Activated naive CD8-positive, alpha-beta T cell (primary cell): ENCODE measurements at regions not wholly inside any gene's neighbourhood (a gene's known extent, or its start where the extent isn't known, plus 50 kb on each side); places are given as distances from the start of the nearest gene placed in this dataset.
"Not testable (repeated sequence)": the region's sequence is repeated elsewhere in the genome, so short reads cannot be mapped to it uniquely, and the experiment has no call there.

Source experiments
- H3K27ac Mint-ChIP-seq: one replicate; pipeline ENCODE4 v1.8.0; 2021; ENCODE audit warnings: mixed read lengths
- H3K27me3 Mint-ChIP-seq: one replicate; pipeline ENCODE4 v1.8.0; 2021; ENCODE audit warnings: mixed read lengths
- H3K36me3 Mint-ChIP-seq: one replicate; pipeline ENCODE4 v1.8.0; 2021; ENCODE audit warnings: mixed read lengths
- H3K4me1 Mint-ChIP-seq: one replicate; pipeline ENCODE4 v1.8.0; 2021; ENCODE audit warnings: low read depth, mixed read lengths
- H3K4me3 Mint-ChIP-seq: one replicate; pipeline ENCODE4 v1.8.0; 2021; ENCODE audit warnings: mild to moderate bottlenecking, mixed read lengths
- H3K9me3 Mint-ChIP-seq: one replicate; pipeline ENCODE4 v1.8.0; 2021; ENCODE audit warnings: low read depth, mixed read lengths

DNA sequence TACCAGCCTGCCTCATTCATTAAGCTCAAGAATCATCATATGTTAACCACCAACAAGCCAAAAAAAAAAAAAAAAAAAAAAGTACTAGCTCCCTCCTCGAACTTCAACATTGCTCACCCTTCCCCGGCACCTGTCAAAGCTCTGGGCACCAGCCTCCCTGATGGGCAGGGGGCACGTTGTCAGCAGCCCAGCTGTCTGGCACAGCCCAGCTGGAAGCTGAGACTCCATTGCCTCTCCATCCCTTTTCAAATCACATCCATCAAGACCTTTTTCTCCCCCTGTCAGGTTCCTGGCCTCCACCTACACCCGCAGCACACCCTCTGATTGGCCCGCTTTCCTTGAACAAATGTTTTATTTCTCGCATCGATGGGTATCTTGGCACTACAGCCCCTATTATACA, 913.3 kb upstream of the AUTS2 start:
- Mint-ChIP-seq H3K9me3 (peaks cover 8% of the 10 kb centered on the region), H3K27me3 (no peaks in the 10 kb centered on the region), H3K36me3 (no peaks in the 10 kb centered on the region), H3K4me3 (no peak overlapping the region), H3K4me1 (no peaks in the 10 kb centered on the region), H3K27ac (no peak overlapping the region)

DNA sequence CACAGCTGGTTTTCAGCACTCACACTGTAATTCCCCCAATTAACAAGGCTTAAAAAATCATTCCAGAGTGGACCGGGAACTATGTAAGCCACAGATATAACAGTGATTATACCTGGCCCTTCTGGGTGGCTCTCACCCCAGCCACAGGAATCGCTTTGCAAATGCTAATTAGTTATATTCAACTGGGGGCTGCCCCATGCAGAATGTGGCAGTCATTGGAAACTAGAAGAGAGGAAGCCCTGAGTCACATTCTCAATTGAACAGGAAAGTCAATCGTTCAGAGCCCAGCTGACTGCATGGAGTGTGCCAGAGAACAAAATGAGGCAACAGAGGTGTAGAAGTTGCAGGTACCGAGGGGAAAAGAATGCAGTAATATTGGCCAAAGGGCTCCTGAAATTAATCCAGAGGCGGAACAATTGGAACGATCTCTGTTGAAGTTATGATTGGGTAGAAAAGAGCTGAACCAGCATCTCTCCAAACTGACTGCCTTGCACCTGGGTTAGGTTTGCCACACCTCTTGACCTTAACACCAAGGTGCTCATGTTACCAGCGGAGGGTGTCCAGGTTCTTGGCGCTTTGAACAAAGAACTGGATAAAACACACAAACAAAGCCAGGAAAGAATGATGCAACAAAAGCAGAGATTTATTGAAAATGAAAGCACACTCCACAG, 909.7 kb upstream of the AUTS2 start:
- no peak overlapping the region for H3K4me3 Mint-ChIP-seq
- peaks cover 15% of the 10 kb centered on the region for H3K9me3 Mint-ChIP-seq

DNA sequence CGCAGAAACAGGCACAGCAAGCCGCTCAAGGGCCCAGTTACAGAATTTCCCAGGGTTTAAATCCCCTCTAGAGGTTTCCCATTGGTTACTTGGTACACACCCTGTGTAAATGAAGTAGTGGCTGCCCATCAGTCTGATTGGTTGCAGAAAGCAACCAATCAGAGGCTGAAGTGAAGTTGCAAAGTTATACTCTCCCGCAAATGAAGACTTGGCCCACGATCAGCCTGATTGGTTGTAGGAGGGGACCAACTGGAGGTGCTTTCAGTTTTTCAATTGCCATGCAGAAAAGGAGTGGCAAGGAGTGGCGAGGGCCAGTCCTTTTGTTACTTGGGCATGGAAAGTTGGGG, 909.2 kb upstream of the AUTS2 start:
- Mint-ChIP-seq H3K36me3 (no peaks in the 10 kb centered on the region), H3K27ac (no peak overlapping the region), H3K4me1 (no peaks in the 10 kb centered on the region), H3K4me3 (no peak overlapping the region), H3K27me3 (no peaks in the 10 kb centered on the region), H3K9me3 (peaks cover 15% of the 10 kb centered on the region)

More for the DNA sequence above, 909.7 kb upstream of the AUTS2 start:
- Mint-ChIP-seq H3K27ac (no peak overlapping the region), H3K4me1 (no peaks in the 10 kb centered on the region), H3K27me3 (no peaks in the 10 kb centered on the region), H3K36me3 (no peaks in the 10 kb centered on the region)

DNA sequence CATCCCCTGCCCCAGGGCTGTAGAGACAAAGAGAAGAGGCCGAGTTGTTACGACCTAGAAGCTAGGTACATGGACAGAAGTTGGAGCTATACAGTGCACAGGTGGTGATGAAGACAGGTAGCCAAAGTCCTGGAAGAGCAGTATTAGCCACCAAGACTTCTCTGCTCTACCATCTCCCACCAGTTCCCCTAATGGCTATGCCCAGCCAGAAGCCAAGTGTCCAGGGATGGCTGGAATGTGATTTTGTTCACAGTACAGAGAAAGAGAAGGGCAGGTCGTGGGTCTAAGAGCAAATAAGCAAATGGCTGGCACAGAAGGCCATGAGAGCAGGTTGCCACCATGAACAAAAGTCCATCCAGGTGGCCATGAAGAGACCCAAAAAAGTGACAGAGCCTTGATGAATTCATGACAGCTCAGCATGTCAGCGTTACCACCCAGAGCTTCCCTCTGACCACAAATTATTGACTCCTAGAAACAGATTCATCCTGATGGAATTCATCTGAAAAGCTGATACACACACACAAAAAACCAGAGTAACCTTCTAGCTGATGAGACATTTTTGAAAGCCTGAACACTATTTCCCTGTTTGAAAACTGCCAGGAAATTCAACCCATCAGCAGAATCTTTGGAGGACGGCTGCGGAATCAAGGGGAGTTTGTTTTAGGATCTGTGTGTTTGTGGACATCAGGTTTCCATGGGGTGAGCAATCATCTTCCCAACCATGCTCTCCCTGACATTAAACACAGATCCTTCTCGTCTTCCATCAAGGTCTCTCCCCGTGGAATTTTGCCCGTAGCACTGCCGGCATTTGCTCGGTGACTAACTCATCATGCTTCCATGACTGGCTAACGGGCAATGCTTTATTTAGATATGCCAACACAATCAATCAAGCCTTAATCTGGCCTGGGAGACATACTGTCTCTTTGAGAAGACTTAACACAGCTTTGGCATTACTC, 906.7 kb upstream of the AUTS2 start:
- Mint-ChIP-seq H3K9me3 (peaks cover 21% of the 10 kb centered on the region), H3K4me3 (no peak overlapping the region), H3K4me1 (no peaks in the 10 kb centered on the region), H3K27me3 (no peaks in the 10 kb centered on the region), H3K36me3 (no peaks in the 10 kb centered on the region), H3K27ac (no peak overlapping the region)

DNA sequence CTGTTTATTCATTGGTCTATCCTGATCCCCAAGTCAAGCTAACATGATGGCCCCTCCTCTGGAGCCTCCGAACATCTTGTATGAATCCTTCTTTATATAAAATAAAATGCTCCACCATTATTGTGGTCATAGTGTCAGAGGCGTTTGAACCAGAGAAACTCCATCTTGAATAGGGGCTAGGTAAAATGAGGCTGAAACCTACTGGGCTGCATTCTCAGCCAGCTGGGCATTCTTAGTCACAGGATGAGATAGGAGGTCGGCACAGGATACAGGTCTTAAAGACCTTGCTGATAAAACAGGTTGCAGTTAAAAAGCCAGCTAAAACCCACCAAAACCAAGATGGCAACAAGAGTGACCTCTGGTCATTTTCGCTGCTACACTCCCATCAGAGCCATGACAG, 905.8 kb upstream of the AUTS2 start:
- Mint-ChIP-seq H3K4me1 (no peaks in the 10 kb centered on the region), H3K4me3 (no peak overlapping the region), H3K9me3 (peaks cover 24% of the 10 kb centered on the region), H3K36me3 (no peaks in the 10 kb centered on the region), H3K27ac (no peak overlapping the region), H3K27me3 (no peaks in the 10 kb centered on the region)

DNA sequence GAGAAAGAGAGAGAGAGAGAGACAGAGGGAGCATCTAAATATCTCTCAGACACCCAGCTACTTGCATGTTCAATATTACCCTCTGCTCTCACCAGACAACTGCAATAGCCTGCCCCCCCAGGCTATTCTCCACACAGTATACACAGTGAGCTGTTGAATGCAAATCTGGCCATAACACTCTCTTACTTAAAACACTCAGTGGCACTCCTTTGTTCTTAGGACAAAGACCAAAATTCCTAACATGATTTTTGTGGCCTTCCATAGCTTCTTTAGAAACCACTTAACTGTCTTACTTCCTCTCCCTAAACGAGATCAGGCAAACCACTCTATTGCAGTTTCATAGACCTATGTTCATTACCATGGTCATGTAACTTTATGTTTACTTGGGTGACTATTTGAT, 903.6 kb upstream of the AUTS2 start:
- Mint-ChIP-seq H3K9me3 (peaks cover 19% of the 10 kb centered on the region), H3K4me1 (no peaks in the 10 kb centered on the region), H3K4me3 (no peak overlapping the region), H3K27me3 (no peaks in the 10 kb centered on the region), H3K27ac (no peak overlapping the region), H3K36me3 (no peaks in the 10 kb centered on the region)

DNA sequence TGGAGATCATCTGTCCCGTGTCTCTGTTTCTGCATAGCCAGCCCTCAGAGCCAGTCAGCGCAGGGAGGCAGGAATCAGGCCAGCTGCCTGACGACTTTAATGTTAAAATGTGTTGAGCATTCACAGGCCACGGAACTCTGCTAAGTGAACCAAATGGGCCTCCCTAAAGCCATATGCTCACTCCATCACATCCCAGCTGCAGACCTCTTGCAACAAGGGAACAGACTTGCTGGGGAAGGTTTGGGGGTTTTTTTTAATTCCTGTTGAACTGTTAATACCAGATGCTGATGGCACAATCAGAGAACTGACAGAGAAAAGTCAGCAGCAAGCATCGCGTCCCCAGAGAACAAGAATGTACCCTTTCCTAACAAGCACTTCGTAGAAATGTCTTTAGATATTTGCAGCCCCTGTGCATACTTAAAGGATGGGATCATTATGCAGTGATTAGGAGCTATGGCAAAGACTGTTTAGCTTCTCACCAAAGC, 900.4 kb upstream of the AUTS2 start:
- H3K27me3 Mint-ChIP-seq: no peaks in the 10 kb centered on the region
- no peaks in the 10 kb centered on the region for H3K36me3 Mint-ChIP-seq
- no peak overlapping the region for H3K27ac Mint-ChIP-seq
- peaks cover 12% of the 10 kb centered on the region for H3K9me3 Mint-ChIP-seq
- H3K4me3 Mint-ChIP-seq: no peak overlapping the region
- H3K4me1 Mint-ChIP-seq: no peaks in the 10 kb centered on the region

DNA sequence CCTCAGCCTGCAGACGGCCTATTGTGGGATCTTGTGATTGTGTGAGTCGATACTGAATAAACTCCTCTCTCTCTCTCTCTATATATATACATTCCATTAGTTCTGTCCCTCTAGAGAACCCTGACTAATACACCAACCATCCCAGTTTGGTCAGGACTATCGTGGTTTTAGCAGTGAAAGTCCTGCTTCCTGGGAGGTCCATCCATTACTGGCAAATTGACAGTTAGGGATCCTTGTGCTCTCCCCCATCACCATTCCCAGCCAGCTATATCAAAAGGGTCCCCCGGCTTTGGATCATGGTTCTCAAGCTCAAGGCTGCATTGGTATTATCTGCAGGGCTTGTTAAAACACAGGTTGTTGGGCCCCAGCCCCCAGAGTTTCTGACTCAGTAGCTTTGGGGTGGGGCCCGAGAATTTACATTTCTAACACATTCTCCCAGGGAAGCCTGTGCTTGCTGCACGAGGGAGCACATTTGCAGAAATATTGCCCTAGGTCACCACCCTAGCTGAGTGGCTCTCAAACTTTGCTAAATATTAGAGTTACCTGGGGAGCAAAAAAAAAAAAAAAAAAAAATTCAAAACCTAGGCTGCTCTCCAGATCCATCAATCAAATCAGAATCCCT, 899.1 kb upstream of the AUTS2 start:
- Mint-ChIP-seq H3K27ac (no peak overlapping the region), H3K36me3 (no peaks in the 10 kb centered on the region), H3K4me1 (no peaks in the 10 kb centered on the region), H3K9me3 (peaks cover 12% of the 10 kb centered on the region), H3K4me3 (no peak overlapping the region), H3K27me3 (no peaks in the 10 kb centered on the region)

DNA sequence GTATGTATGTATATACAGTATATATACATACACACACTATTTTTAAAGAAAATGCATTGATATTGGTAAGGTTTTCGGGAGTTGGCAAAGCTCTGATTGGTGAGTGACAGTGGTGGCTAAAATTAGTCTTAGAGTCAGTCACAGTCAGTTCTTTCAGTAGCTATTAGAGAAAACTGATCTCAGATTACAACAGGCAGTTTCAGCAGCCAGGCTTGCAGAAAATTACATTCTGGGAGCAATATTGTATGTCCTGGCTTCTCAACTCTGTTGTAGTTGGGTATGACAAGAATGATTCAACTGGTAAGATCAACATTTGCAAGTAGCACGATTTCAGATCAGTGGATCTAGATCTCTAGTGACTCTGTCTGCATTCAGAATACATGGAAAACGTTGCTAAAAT, 897.9 kb upstream of the AUTS2 start:
- H3K36me3 Mint-ChIP-seq: no peaks in the 10 kb centered on the region
- H3K4me1 Mint-ChIP-seq: no peaks in the 10 kb centered on the region
- H3K9me3 Mint-ChIP-seq: peaks cover 7% of the 10 kb centered on the region
- no peak overlapping the region for H3K4me3 Mint-ChIP-seq
- no peak overlapping the region for H3K27ac Mint-ChIP-seq
- peaks cover 2% of the 10 kb centered on the region for H3K27me3 Mint-ChIP-seq

DNA sequence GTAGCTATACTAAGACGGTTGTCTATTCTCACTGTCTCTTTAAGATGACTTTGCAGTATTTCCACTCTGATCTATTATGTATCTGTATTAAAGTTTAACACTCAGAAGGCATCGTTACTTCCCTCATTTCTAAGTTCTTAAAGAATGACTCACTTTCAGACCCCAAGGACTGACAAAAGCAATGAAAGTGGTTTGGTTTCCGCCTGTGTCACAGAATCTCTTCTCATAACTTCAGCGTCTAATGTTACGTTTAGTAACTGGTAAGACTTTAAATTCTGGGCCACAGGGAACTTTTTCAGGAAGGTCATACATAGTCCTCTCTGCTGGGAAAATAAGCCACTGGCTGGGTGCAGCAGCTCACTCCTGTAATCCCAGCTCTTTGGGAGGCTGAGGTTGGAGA, 892.0 kb upstream of the AUTS2 start:
- Mint-ChIP-seq H3K4me1 (no peaks in the 10 kb centered on the region), H3K36me3 (no peaks in the 10 kb centered on the region), H3K27ac (no peak overlapping the region), H3K4me3 (no peak overlapping the region), H3K27me3 (peaks cover 4% of the 10 kb centered on the region), H3K9me3 (no peaks in the 10 kb centered on the region)

DNA sequence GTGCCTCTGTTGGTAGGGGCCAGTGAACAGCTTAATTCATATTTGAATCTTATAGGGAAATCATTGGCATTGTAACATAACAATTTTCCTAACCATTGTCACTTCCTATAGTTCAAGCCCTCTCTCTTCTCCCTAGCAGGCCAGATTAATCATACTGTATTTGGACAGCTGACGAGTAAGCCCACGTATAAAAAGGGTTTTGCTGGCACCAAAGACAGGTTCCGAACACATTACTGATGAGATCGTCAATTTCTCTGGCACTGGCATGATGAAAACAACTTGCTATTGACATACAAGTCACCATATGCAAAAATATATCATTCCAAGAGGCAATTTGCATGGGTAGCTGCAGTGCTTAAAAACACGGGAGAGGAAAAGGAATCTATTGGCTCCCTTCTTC, 891.1 kb upstream of the AUTS2 start:
- H3K4me1 Mint-ChIP-seq: no peaks in the 10 kb centered on the region
- H3K27me3 Mint-ChIP-seq: peaks cover 4% of the 10 kb centered on the region
- no peaks in the 10 kb centered on the region for H3K36me3 Mint-ChIP-seq
- H3K9me3 Mint-ChIP-seq: no peaks in the 10 kb centered on the region
- no peak overlapping the region for H3K27ac Mint-ChIP-seq
- no peak overlapping the region for H3K4me3 Mint-ChIP-seq

DNA sequence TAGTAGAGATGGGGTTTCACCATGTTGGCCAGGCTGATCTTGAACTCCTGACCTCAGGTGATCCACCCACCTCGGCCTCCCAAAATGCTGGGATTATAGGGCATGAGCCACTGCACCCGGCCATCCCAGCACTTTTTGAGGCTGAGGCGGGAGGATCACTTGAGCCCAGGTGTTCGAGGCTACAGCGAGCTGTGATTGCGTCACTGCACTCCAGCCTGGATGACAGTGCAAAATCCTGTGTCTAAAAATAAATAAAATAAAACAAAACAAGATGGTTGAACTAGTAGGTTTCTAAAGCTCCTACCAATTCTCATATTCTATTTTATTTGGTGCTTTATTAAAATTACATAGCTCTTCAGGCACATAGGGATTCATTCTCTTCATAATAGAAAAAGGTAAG, 890.3 kb upstream of the AUTS2 start:
- no peaks in the 10 kb centered on the region for H3K9me3 Mint-ChIP-seq
- no peak overlapping the region for H3K27ac Mint-ChIP-seq
- H3K4me1 Mint-ChIP-seq: no peaks in the 10 kb centered on the region
- H3K27me3 Mint-ChIP-seq: peaks cover 4% of the 10 kb centered on the region
- no peak overlapping the region for H3K4me3 Mint-ChIP-seq
- H3K36me3 Mint-ChIP-seq: no peaks in the 10 kb centered on the region

DNA sequence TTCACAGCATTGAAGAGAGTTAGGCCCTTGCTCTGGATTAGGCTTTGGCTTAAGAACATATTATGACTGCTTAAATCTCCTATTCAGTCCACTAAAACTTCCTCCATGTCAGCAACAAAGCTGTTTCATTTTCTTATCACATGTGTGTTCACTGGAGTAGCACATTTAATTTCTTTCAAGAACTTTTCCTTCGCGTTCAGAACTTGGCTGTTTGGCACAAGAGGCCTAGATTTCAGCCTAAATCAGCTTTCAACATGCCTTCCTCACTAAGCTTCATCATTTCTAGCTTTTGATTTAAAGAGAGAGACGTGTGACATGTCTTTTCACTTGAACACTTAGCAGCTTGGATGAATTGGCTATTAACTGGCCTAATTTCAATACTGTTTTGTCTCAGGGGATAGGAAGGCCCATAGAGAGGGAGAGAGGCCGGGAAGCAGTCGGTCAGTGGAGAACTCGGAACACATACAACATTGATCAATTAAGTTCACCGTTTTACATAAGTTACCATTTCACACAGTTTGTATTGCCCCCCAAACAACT, 885.2 kb upstream of the AUTS2 start:
- no peaks in the 10 kb centered on the region for H3K36me3 Mint-ChIP-seq
- no peaks in the 10 kb centered on the region for H3K4me1 Mint-ChIP-seq
- no peaks in the 10 kb centered on the region for H3K9me3 Mint-ChIP-seq
- no peaks in the 10 kb centered on the region for H3K27me3 Mint-ChIP-seq
- H3K4me3 Mint-ChIP-seq: no peak overlapping the region
- no peak overlapping the region for H3K27ac Mint-ChIP-seq

DNA sequence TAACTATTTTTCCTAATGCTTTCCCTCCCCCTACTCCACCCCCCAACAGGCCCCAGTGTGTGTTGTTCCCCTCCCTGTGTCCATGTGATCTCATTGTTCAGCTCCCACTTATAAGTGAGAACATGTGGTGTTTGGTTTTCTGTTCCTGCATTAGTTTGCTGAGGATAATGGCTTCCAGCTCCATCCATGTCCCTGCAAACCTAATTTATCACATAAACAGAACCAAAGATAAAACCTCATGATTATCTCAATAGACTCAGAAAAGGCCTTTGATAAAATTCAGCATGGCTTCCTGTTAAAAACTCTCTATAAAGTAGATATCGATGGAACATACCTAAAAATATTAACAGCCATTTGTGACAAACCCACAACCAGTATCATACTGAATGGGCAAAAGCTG, 884.1 kb upstream of the AUTS2 start:
- H3K27me3 Mint-ChIP-seq, H3K4me1 Mint-ChIP-seq, H3K27ac Mint-ChIP-seq, H3K36me3 Mint-ChIP-seq, H3K9me3 Mint-ChIP-seq, H3K4me3 Mint-ChIP-seq: not testable (repeated sequence)

DNA sequence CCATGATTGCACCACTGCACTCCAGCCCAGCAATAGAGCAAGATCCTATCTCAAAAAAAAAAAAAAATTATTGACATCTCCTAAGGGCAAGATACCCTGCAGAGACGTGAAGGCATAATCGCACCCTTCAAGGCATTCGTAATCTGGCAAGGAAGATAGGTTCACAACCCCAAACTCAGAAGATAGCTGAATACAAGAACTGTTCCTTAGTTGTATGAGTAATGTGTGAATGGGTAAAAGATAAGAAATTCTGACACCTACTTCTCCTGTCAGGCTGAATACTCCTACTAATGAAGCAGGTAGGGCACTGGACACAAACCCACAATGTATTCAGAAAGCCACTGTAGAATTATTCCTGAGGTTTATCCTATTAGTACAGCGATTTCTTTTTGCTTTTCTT, 882.4 kb upstream of the AUTS2 start:
- Mint-ChIP-seq H3K4me1 (no peaks in the 10 kb centered on the region), H3K9me3 (no peaks in the 10 kb centered on the region), H3K27me3 (no peaks in the 10 kb centered on the region), H3K4me3 (no peak overlapping the region), H3K36me3 (no peaks in the 10 kb centered on the region), H3K27ac (no peak overlapping the region)
